ENCODE measurements at regions not wholly inside any gene's neighbourhood (a gene's known extent, or its start where the extent isn't known, plus 50 kb on each side); places are given as distances from the start of the nearest gene placed in this dataset.

- ChIA-PET POLR2A (no interaction called here), CTCF (no interaction called here)
- Histone ChIP-seq H3K9ac (ENCODE audit: low read length) (no peak overlapping the region), H3K4me1 (ENCODE audit: control insufficient read depth in 2 of 2, insufficient read depth in 2 of 2, low read length in 2 of 2) (no peaks in the 10 kb centered on the region), H3K4me2 (replicated peaks; ENCODE audit: low read depth, low read length, poor library complexity, severe bottlenecking) (no peak overlapping the region), H3K9me3 (ENCODE audit: control extremely low read depth in 1 of 3, control insufficient read depth in 2 of 3, insufficient read depth in 1 of 3, low read length in 2 of 3) (peaks cover 0 to 7% (median 0%) of the 10 kb centered on the region in 3 donors), H3K36me3 (replicated peaks in 1 of 2; ENCODE audit: control extremely low read depth in 1 of 2, control insufficient read depth in 1 of 2, extremely low read depth in 1 of 2, insufficient read depth in 2 of 2, low read length in 1 of 2) (no peaks in the 10 kb centered on the region), H4K20me1 (ENCODE audit: control insufficient read depth, insufficient read depth, low read length, poor library complexity, severe bottlenecking) (no peaks in the 10 kb centered on the region), H3K4me3 (ENCODE audit: control extremely low read depth in 1 of 5, extremely low read depth in 1 of 5, insufficient read depth in 1 of 5, low read depth in 2 of 5, low read length in 4 of 5) (no peak overlapping the region), H3K27me3 (replicated peaks in 1 of 4; ENCODE audit: control extremely low read depth in 1 of 4, control insufficient read depth in 3 of 4, insufficient read depth in 4 of 4, low read length in 3 of 4) (no peaks in the 10 kb centered on the region), H2AFZ (ENCODE audit: insufficient read depth, low read depth, low read length, poor library complexity, severe bottlenecking) (no peak overlapping the region), H3K79me2 (ENCODE audit: control insufficient read depth, insufficient read depth, low read length) (no peaks in the 10 kb centered on the region), H3K27ac (ENCODE audit: low read length in 2 of 2) (no peak overlapping the region)
- DNase-seq (no peak), ATAC-seq (ENCODE audit: low read depth) (no peak)
- Mint-ChIP-seq H3K9me3 (ENCODE audit: insufficient read depth) (no peaks in the 10 kb centered on the region), H3K27me3 (peaks cover 4% of the 10 kb centered on the region), H3K27ac (no peak overlapping the region), H3K4me3 (no peak overlapping the region), H3K4me1 (no peaks in the 10 kb centered on the region)
- intact Hi-C loops (cut with micrococcal nuclease): no loop called here
- no peak for TF ChIP-seq EZH2 (IDR thresholded peaks at IDR 0.05; ENCODE audit: borderline replicate concordance, insufficient read depth, low read depth, low read length, poor library complexity, severe bottlenecking)
- TF ChIP-seq, protein P1, sequence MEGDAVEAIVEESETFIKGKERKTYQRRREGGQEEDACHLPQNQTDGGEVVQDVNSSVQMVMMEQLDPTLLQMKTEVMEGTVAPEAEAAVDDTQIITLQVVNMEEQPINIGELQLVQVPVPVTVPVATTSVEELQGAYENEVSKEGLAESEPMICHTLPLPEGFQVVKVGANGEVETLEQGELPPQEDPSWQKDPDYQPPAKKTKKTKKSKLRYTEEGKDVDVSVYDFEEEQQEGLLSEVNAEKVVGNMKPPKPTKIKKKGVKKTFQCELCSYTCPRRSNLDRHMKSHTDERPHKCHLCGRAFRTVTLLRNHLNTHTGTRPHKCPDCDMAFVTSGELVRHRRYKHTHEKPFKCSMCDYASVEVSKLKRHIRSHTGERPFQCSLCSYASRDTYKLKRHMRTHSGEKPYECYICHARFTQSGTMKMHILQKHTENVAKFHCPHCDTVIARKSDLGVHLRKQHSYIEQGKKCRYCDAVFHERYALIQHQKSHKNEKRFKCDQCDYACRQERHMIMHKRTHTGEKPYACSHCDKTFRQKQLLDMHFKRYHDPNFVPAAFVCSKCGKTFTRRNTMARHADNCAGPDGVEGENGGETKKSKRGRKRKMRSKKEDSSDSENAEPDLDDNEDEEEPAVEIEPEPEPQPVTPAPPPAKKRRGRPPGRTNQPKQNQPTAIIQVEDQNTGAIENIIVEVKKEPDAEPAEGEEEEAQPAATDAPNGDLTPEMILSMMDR (IDR thresholded peaks at IDR 0.05): no peak
- WGBS (ENCODE audit: insufficient coverage): no CpG with 5 or more reads among the region's 3 CpGs
Measured at GRCh38 chr22:48975886-48976285, 851.8 kb downstream of the BRD1 start.

- Mint-ChIP-seq H3K27ac (no peak overlapping the region), H3K9me3 (ENCODE audit: insufficient read depth) (no peaks in the 10 kb centered on the region), H3K27me3 (peaks cover 4% of the 10 kb centered on the region), H3K4me3 (no peak overlapping the region), H3K4me1 (no peaks in the 10 kb centered on the region)
- CTCF ChIA-PET: no interaction called here
- TF ChIP-seq EZH2 (IDR thresholded peaks at IDR 0.05; ENCODE audit: borderline replicate concordance, insufficient read depth, low read depth, low read length, poor library complexity, severe bottlenecking): no peak
- TF ChIP-seq, protein P1 (IDR thresholded peaks at IDR 0.05): no peak
- DNase-seq (no peak), ATAC-seq (ENCODE audit: low read depth) (no peak)
- H3K27me3 ChIP-seq (replicated peaks in 1 of 4; ENCODE audit: control extremely low read depth in 1 of 4, control insufficient read depth in 3 of 4, insufficient read depth in 4 of 4, low read length in 3 of 4): no peaks in the 10 kb centered on the region
- POLR2A ChIA-PET: no interaction called here
- no peak overlapping the region for H3K4me3 ChIP-seq (ENCODE audit: control extremely low read depth in 1 of 5, extremely low read depth in 1 of 5, insufficient read depth in 1 of 5, low read depth in 2 of 5, low read length in 4 of 5)
- no peak overlapping the region for H3K27ac ChIP-seq (ENCODE audit: low read length in 2 of 2)
- no peak overlapping the region for H3K9ac ChIP-seq (ENCODE audit: low read length)
- H3K4me2 ChIP-seq (replicated peaks; ENCODE audit: low read depth, low read length, poor library complexity, severe bottlenecking): no peak overlapping the region
- no peak overlapping the region for H2AFZ ChIP-seq (ENCODE audit: insufficient read depth, low read depth, low read length, poor library complexity, severe bottlenecking)
- 86% methylated on average over 13 of the region's 13 CpGs for WGBS (ENCODE audit: insufficient coverage)
- H3K79me2 ChIP-seq (ENCODE audit: control insufficient read depth, insufficient read depth, low read length): no peaks in the 10 kb centered on the region
- H3K9me3 ChIP-seq (ENCODE audit: control extremely low read depth in 1 of 3, control insufficient read depth in 2 of 3, insufficient read depth in 1 of 3, low read length in 2 of 3): peaks cover 0 to 7% (median 0%) of the 10 kb centered on the region in 3 donors
- intact Hi-C loops (cut with micrococcal nuclease): no loop called here
- H3K36me3 ChIP-seq (replicated peaks in 1 of 2; ENCODE audit: control extremely low read depth in 1 of 2, control insufficient read depth in 1 of 2, extremely low read depth in 1 of 2, insufficient read depth in 2 of 2, low read length in 1 of 2): no peaks in the 10 kb centered on the region
- H4K20me1 ChIP-seq (ENCODE audit: control insufficient read depth, insufficient read depth, low read length, poor library complexity, severe bottlenecking): no peaks in the 10 kb centered on the region
- H3K4me1 ChIP-seq (ENCODE audit: control insufficient read depth in 2 of 2, insufficient read depth in 2 of 2, low read length in 2 of 2): no peaks in the 10 kb centered on the region
Measured at GRCh38 chr22:48975316-48975741, 852.3 kb downstream of the BRD1 start.
